ENCODE measurements at regions not wholly inside any gene's neighbourhood (a gene's known extent, or its start where the extent isn't known, plus 50 kb on each side); places are given as distances from the start of the nearest gene placed in this dataset.

GRCh38 chr2:57278451-57278850 is 768.2 kb upstream of the VRK2 start:
- BruUV-seq (replicated peaks) = no TSS peak
- Mint-ChIP-seq H3K27me3 (ENCODE audit: insufficient read depth, unreplicated experiment) (no peaks in the 10 kb centered on the region), H3K36me3 (ENCODE audit: insufficient read depth, unreplicated experiment) (no peaks in the 10 kb centered on the region), H3K4me1 (ENCODE audit: low read depth, unreplicated experiment) (no peaks in the 10 kb centered on the region), H3K4me3 (ENCODE audit: unreplicated experiment) (no peak overlapping the region), H3K27ac (ENCODE audit: unreplicated experiment) (no peak overlapping the region), H3K9me3 (ENCODE audit: unreplicated experiment) (peaks cover 55% of the 10 kb centered on the region)
- Histone ChIP-seq H3K4me1 (no peaks in the 10 kb centered on the region), H3K9me3 (no peaks in the 10 kb centered on the region), H3K36me3 (ENCODE audit: control insufficient read depth, insufficient read depth, low read length) (no peaks in the 10 kb centered on the region), H3K27me3 (replicated peaks; ENCODE audit: control insufficient read depth, insufficient read depth, low read length) (no peaks in the 10 kb centered on the region), H3K4me3 (ENCODE audit: low read depth, low read length) (no peak overlapping the region)
- no peak for TF ChIP-seq CTCF (IDR thresholded peaks at IDR 0.05; ENCODE audit: insufficient read depth in 1 of 2, low read depth in 1 of 2, low read length in 1 of 2, severe bottlenecking in 1 of 2, unreplicated experiment in 1 of 2)
- intact Hi-C loops (cut with micrococcal nuclease; ENCODE audit: unreplicated experiment) = no loop called here
- ChIA-PET POLR2A (no interaction called here), CTCF (no interaction called here)
- DNase-seq = no peak

GRCh38 chr2:57291209-57291608 is 755.4 kb upstream of the VRK2 start:
- Mint-ChIP-seq H3K9me3 (ENCODE audit: unreplicated experiment) (no peaks in the 10 kb centered on the region), H3K27me3 (ENCODE audit: insufficient read depth, unreplicated experiment) (no peaks in the 10 kb centered on the region), H3K4me3 (ENCODE audit: unreplicated experiment) (no peak overlapping the region), H3K27ac (ENCODE audit: unreplicated experiment) (no peak overlapping the region), H3K4me1 (ENCODE audit: low read depth, unreplicated experiment) (no peaks in the 10 kb centered on the region), H3K36me3 (ENCODE audit: insufficient read depth, unreplicated experiment) (no peaks in the 10 kb centered on the region)
- no peak for TF ChIP-seq CTCF (IDR thresholded peaks at IDR 0.05; ENCODE audit: insufficient read depth in 1 of 2, low read depth in 1 of 2, low read length in 1 of 2, severe bottlenecking in 1 of 2, unreplicated experiment in 1 of 2)
- no peak overlapping the region for H3K4me3 ChIP-seq (ENCODE audit: low read depth, low read length)
- H3K36me3 ChIP-seq (ENCODE audit: control insufficient read depth, insufficient read depth, low read length) = no peaks in the 10 kb centered on the region
- H3K4me1 ChIP-seq = no peaks in the 10 kb centered on the region
- intact Hi-C loops (cut with micrococcal nuclease; ENCODE audit: unreplicated experiment) = no loop called here
- no peak for DNase-seq
- BruUV-seq (replicated peaks) = no TSS peak
- CTCF ChIA-PET = no interaction called here
- no peaks in the 10 kb centered on the region for H3K9me3 ChIP-seq
- POLR2A ChIA-PET = no interaction called here
- no peaks in the 10 kb centered on the region for H3K27me3 ChIP-seq (replicated peaks; ENCODE audit: control insufficient read depth, insufficient read depth, low read length)

- Mint-ChIP-seq H3K36me3 (ENCODE audit: insufficient read depth, unreplicated experiment) (no peaks in the 10 kb centered on the region), H3K9me3 (ENCODE audit: unreplicated experiment) (no peaks in the 10 kb centered on the region), H3K4me1 (ENCODE audit: low read depth, unreplicated experiment) (no peaks in the 10 kb centered on the region), H3K27ac (ENCODE audit: unreplicated experiment) (no peak overlapping the region), H3K27me3 (ENCODE audit: insufficient read depth, unreplicated experiment) (no peaks in the 10 kb centered on the region), H3K4me3 (ENCODE audit: unreplicated experiment) (no peak overlapping the region)
- no peaks in the 10 kb centered on the region for H3K9me3 ChIP-seq
- ChIA-PET CTCF (no interaction called here), POLR2A (no interaction called here)
- H3K4me1 ChIP-seq = no peaks in the 10 kb centered on the region
- no peak for TF ChIP-seq CTCF (IDR thresholded peaks at IDR 0.05; ENCODE audit: insufficient read depth in 1 of 2, low read depth in 1 of 2, low read length in 1 of 2, severe bottlenecking in 1 of 2, unreplicated experiment in 1 of 2)
- DNase-seq = no peak
- intact Hi-C loops (cut with micrococcal nuclease; ENCODE audit: unreplicated experiment) = no loop called here
- no peak overlapping the region for H3K4me3 ChIP-seq (ENCODE audit: low read depth, low read length)
- no peaks in the 10 kb centered on the region for H3K27me3 ChIP-seq (replicated peaks; ENCODE audit: control insufficient read depth, insufficient read depth, low read length)
- H3K36me3 ChIP-seq (ENCODE audit: control insufficient read depth, insufficient read depth, low read length) = no peaks in the 10 kb centered on the region
- no TSS peak for BruUV-seq (replicated peaks)
These were observed 749.6 kb upstream of the VRK2 start for GRCh38 chr2:57296795-57297517.

Data from Caco-2 (cell line).